ENCODE measurements at regions not wholly inside any gene's neighbourhood (a gene's known extent, or its start where the extent isn't known, plus 50 kb on each side); places are given as distances from the start of the nearest gene placed in this dataset.

- Histone ChIP-seq H3K9me3 (ENCODE audit: insufficient read depth, low read depth, low read length) (no peaks in the 10 kb centered on the region), H3K4me1 (ENCODE audit: insufficient read depth, low read length) (no peaks in the 10 kb centered on the region), H3K27me3 (ENCODE audit: insufficient read depth, low read length) (no peaks in the 10 kb centered on the region), H3K9ac (ENCODE audit: low read depth, low read length) (no peak overlapping the region), H3K36me3 (ENCODE audit: insufficient read depth, low read depth, low read length) (no peaks in the 10 kb centered on the region), H3K27ac (ENCODE audit: low read length) (no peak overlapping the region), H3K4me3 (ENCODE audit: low read length) (no peak overlapping the region)
Observed at GRCh38 chr2:210798180-210798579, 241.8 kb downstream of the CPS1 start.

GRCh38 chr2:210814251-210815025 is 258.0 kb downstream of the CPS1 start:
- H3K9ac ChIP-seq (ENCODE audit: low read depth, low read length) = no peak overlapping the region
- no peaks in the 10 kb centered on the region for H3K27me3 ChIP-seq (ENCODE audit: insufficient read depth, low read length)
- H3K9me3 ChIP-seq (ENCODE audit: insufficient read depth, low read depth, low read length) = no peaks in the 10 kb centered on the region
- H3K4me3 ChIP-seq (ENCODE audit: low read length) = no peak overlapping the region
- H3K4me1 ChIP-seq (ENCODE audit: insufficient read depth, low read length) = no peaks in the 10 kb centered on the region
- H3K27ac ChIP-seq (ENCODE audit: low read length) = no peak overlapping the region
- no peaks in the 10 kb centered on the region for H3K36me3 ChIP-seq (ENCODE audit: insufficient read depth, low read depth, low read length)

- H3K4me1 ChIP-seq (ENCODE audit: insufficient read depth, low read length) = no peaks in the 10 kb centered on the region
Observed at GRCh38 chr2:210816769-210817168, 260.4 kb downstream of the CPS1 start.

GRCh38 chr2:210818473-210818872 is 262.1 kb downstream of the CPS1 start:
- H3K27ac ChIP-seq (ENCODE audit: low read length) = no peak overlapping the region
- H3K36me3 ChIP-seq (ENCODE audit: insufficient read depth, low read depth, low read length) = no peaks in the 10 kb centered on the region
- no peak overlapping the region for H3K4me3 ChIP-seq (ENCODE audit: low read length)
- no peaks in the 10 kb centered on the region for H3K27me3 ChIP-seq (ENCODE audit: insufficient read depth, low read length)
- no peaks in the 10 kb centered on the region for H3K4me1 ChIP-seq (ENCODE audit: insufficient read depth, low read length)
- no peak overlapping the region for H3K9ac ChIP-seq (ENCODE audit: low read depth, low read length)
- H3K9me3 ChIP-seq (ENCODE audit: insufficient read depth, low read depth, low read length) = no peaks in the 10 kb centered on the region

More at GRCh38 chr2:210816769-210817168, 260.4 kb downstream of the CPS1 start:
- Histone ChIP-seq H3K9me3 (ENCODE audit: insufficient read depth, low read depth, low read length) (no peaks in the 10 kb centered on the region), H3K27ac (ENCODE audit: low read length) (no peak overlapping the region), H3K36me3 (ENCODE audit: insufficient read depth, low read depth, low read length) (no peaks in the 10 kb centered on the region), H3K4me3 (ENCODE audit: low read length) (no peak overlapping the region), H3K9ac (ENCODE audit: low read depth, low read length) (no peak overlapping the region), H3K27me3 (ENCODE audit: insufficient read depth, low read length) (no peaks in the 10 kb centered on the region)

- no peaks in the 10 kb centered on the region for H3K36me3 ChIP-seq (ENCODE audit: insufficient read depth, low read depth, low read length)
- H3K9me3 ChIP-seq (ENCODE audit: insufficient read depth, low read depth, low read length) = no peaks in the 10 kb centered on the region
- no peak overlapping the region for H3K4me3 ChIP-seq (ENCODE audit: low read length)
- H3K9ac ChIP-seq (ENCODE audit: low read depth, low read length) = no peak overlapping the region
- no peaks in the 10 kb centered on the region for H3K4me1 ChIP-seq (ENCODE audit: insufficient read depth, low read length)
- H3K27me3 ChIP-seq (ENCODE audit: insufficient read depth, low read length) = no peaks in the 10 kb centered on the region
- H3K27ac ChIP-seq (ENCODE audit: low read length) = no peak overlapping the region
Observed at GRCh38 chr2:210833403-210833802, 277.0 kb downstream of the CPS1 start.

GRCh38 chr2:210839034-210839433 is 282.6 kb downstream of the CPS1 start:
- H3K9me3 ChIP-seq (ENCODE audit: insufficient read depth, low read depth, low read length) = no peaks in the 10 kb centered on the region
- no peaks in the 10 kb centered on the region for H3K4me1 ChIP-seq (ENCODE audit: insufficient read depth, low read length)
- H3K4me3 ChIP-seq (ENCODE audit: low read length) = no peak overlapping the region
- no peaks in the 10 kb centered on the region for H3K27me3 ChIP-seq (ENCODE audit: insufficient read depth, low read length)
- H3K9ac ChIP-seq (ENCODE audit: low read depth, low read length) = no peak overlapping the region
- no peaks in the 10 kb centered on the region for H3K36me3 ChIP-seq (ENCODE audit: insufficient read depth, low read depth, low read length)
- H3K27ac ChIP-seq (ENCODE audit: low read length) = no peak overlapping the region

- Histone ChIP-seq H3K4me1 (ENCODE audit: insufficient read depth, low read length) (no peaks in the 10 kb centered on the region), H3K36me3 (ENCODE audit: insufficient read depth, low read depth, low read length) (no peaks in the 10 kb centered on the region), H3K27ac (ENCODE audit: low read length) (no peak overlapping the region)
Observed at GRCh38 chr2:210839450-210839849, 283.1 kb downstream of the CPS1 start.

GRCh38 chr2:210842896-210843295 is 286.5 kb downstream of the CPS1 start:
- Histone ChIP-seq H3K4me3 (ENCODE audit: low read length) (no peak overlapping the region), H3K36me3 (ENCODE audit: insufficient read depth, low read depth, low read length) (no peaks in the 10 kb centered on the region), H3K9ac (ENCODE audit: low read depth, low read length) (no peak overlapping the region), H3K27me3 (ENCODE audit: insufficient read depth, low read length) (no peaks in the 10 kb centered on the region), H3K4me1 (ENCODE audit: insufficient read depth, low read length) (no peaks in the 10 kb centered on the region; the same call in 1 of the 2 replicates), H3K27ac (ENCODE audit: low read length) (no peak overlapping the region), H3K9me3 (ENCODE audit: insufficient read depth, low read depth, low read length) (no peaks in the 10 kb centered on the region)

More at GRCh38 chr2:210839450-210839849, 283.1 kb downstream of the CPS1 start:
- no peaks in the 10 kb centered on the region for H3K27me3 ChIP-seq (ENCODE audit: insufficient read depth, low read length)
- no peak overlapping the region for H3K4me3 ChIP-seq (ENCODE audit: low read length)
- no peaks in the 10 kb centered on the region for H3K9me3 ChIP-seq (ENCODE audit: insufficient read depth, low read depth, low read length)
- no peak overlapping the region for H3K9ac ChIP-seq (ENCODE audit: low read depth, low read length)

- Histone ChIP-seq H3K36me3 (ENCODE audit: insufficient read depth, low read depth, low read length) (no peaks in the 10 kb centered on the region), H3K27ac (ENCODE audit: low read length) (no peak overlapping the region), H3K4me3 (ENCODE audit: low read length) (no peak overlapping the region), H3K9ac (ENCODE audit: low read depth, low read length) (no peak overlapping the region), H3K9me3 (ENCODE audit: insufficient read depth, low read depth, low read length) (no peaks in the 10 kb centered on the region), H3K4me1 (ENCODE audit: insufficient read depth, low read length) (no peaks in the 10 kb centered on the region; the same call in 1 of the 2 replicates), H3K27me3 (ENCODE audit: insufficient read depth, low read length) (no peaks in the 10 kb centered on the region)
Observed at GRCh38 chr2:210844016-210844415, 287.6 kb downstream of the CPS1 start.

GRCh38 chr2:210859314-210859713 is 302.9 kb downstream of the CPS1 start:
- Histone ChIP-seq H3K36me3 (ENCODE audit: insufficient read depth, low read depth, low read length) (no peaks in the 10 kb centered on the region), H3K27me3 (ENCODE audit: insufficient read depth, low read length) (no peaks in the 10 kb centered on the region; the same call in 1 of the 2 replicates), H3K4me1 (ENCODE audit: insufficient read depth, low read length) (peaks cover 51% of the 10 kb centered on the region), H3K4me3 (ENCODE audit: low read length) (no peak overlapping the region), H3K9me3 (ENCODE audit: insufficient read depth, low read depth, low read length) (no peaks in the 10 kb centered on the region), H3K9ac (ENCODE audit: low read depth, low read length) (no peak overlapping the region), H3K27ac (ENCODE audit: low read length) (no peak overlapping the region)

- peaks cover 51% of the 10 kb centered on the region for H3K4me1 ChIP-seq (ENCODE audit: insufficient read depth, low read length)
- no peak overlapping the region for H3K9ac ChIP-seq (ENCODE audit: low read depth, low read length)
- no peaks in the 10 kb centered on the region; the same call in 1 of the 2 replicates for H3K27me3 ChIP-seq (ENCODE audit: insufficient read depth, low read length)
- no peaks in the 10 kb centered on the region for H3K36me3 ChIP-seq (ENCODE audit: insufficient read depth, low read depth, low read length)
- H3K4me3 ChIP-seq (ENCODE audit: low read length) = peak overlapping the region; percentile 21; the same call in 1 of the 2 replicates
- H3K27ac ChIP-seq (ENCODE audit: low read length) = no peak overlapping the region
- H3K9me3 ChIP-seq (ENCODE audit: insufficient read depth, low read depth, low read length) = no peaks in the 10 kb centered on the region
Observed at GRCh38 chr2:210860276-210860675, 303.9 kb downstream of the CPS1 start.

- no peaks in the 10 kb centered on the region; the same call in 1 of the 2 replicates for H3K27me3 ChIP-seq (ENCODE audit: insufficient read depth, low read length)
- no peaks in the 10 kb centered on the region for H3K9me3 ChIP-seq (ENCODE audit: insufficient read depth, low read depth, low read length)
- peaks cover 51% of the 10 kb centered on the region for H3K4me1 ChIP-seq (ENCODE audit: insufficient read depth, low read length)
- H3K9ac ChIP-seq (ENCODE audit: low read depth, low read length) = no peak overlapping the region
- H3K36me3 ChIP-seq (ENCODE audit: insufficient read depth, low read depth, low read length) = no peaks in the 10 kb centered on the region
- H3K27ac ChIP-seq (ENCODE audit: low read length) = no peak overlapping the region
- no peak overlapping the region for H3K4me3 ChIP-seq (ENCODE audit: low read length)
Observed at GRCh38 chr2:210861038-210861665, 304.8 kb downstream of the CPS1 start.

Measured in iPS-20b (cell line).